ENCODE measurements at regions not wholly inside any gene's neighbourhood (a gene's known extent, or its start where the extent isn't known, plus 50 kb on each side); places are given as distances from the start of the nearest gene placed in this dataset.

GRCh38 chrY:12623204-12623603 lies 77.8 kb upstream of the USP9Y start:
- TF ChIP-seq CTCF (IDR thresholded peaks at IDR 0.05; ENCODE audit: borderline replicate concordance, extremely low read depth, low read length, poor library complexity, severe bottlenecking) (no peak), EZH2 (IDR thresholded peaks at IDR 0.05; ENCODE audit: borderline replicate concordance, low read depth, low read length, severe bottlenecking) (no peak)
- H3K4me1 ChIP-seq (ENCODE audit: insufficient read depth, low read length): peaks cover 22% of the 10 kb centered on the region
- no peak for DNase-seq
- H3K36me3 ChIP-seq (ENCODE audit: insufficient read depth, low read length): no peaks in the 10 kb centered on the region
- H3K4me3 ChIP-seq (ENCODE audit: low read depth in 1 of 2, low read length in 2 of 2): no peak overlapping the region
- no peaks in the 10 kb centered on the region for H3K9me3 ChIP-seq (ENCODE audit: insufficient read depth, low read length, severe bottlenecking)
- no peaks in the 10 kb centered on the region for H3K27me3 ChIP-seq (ENCODE audit: insufficient read depth, low read length, poor library complexity)
- H3K4me2 ChIP-seq (ENCODE audit: insufficient read depth, low read length): no peak overlapping the region
- H2AFZ ChIP-seq (ENCODE audit: low read depth, low read length): no peak overlapping the region
- no peak for ATAC-seq (ENCODE audit: insufficient read depth, low read depth)
- no peaks in the 10 kb centered on the region for H4K20me1 ChIP-seq (ENCODE audit: insufficient read depth, low read length)
- H3K9ac ChIP-seq (ENCODE audit: low read depth, low read length): no peak overlapping the region
- H3K79me2 ChIP-seq (ENCODE audit: insufficient read depth, low read length): no peaks in the 10 kb centered on the region
- no peak overlapping the region for H3K27ac ChIP-seq (ENCODE audit: low read length)

- Histone ChIP-seq H2AFZ (ENCODE audit: low read depth, low read length) (no peak overlapping the region), H3K9ac (ENCODE audit: low read depth, low read length) (no peak overlapping the region), H3K4me3 (ENCODE audit: low read depth in 1 of 2, low read length in 2 of 2) (no peak overlapping the region), H3K27ac (ENCODE audit: low read length) (no peak overlapping the region), H3K9me3 (ENCODE audit: insufficient read depth, low read length, severe bottlenecking) (no peaks in the 10 kb centered on the region), H3K79me2 (ENCODE audit: insufficient read depth, low read length) (no peaks in the 10 kb centered on the region), H3K4me1 (ENCODE audit: insufficient read depth, low read length) (peaks cover 8% of the 10 kb centered on the region), H3K27me3 (ENCODE audit: insufficient read depth, low read length, poor library complexity) (no peaks in the 10 kb centered on the region), H3K4me2 (ENCODE audit: insufficient read depth, low read length) (no peak overlapping the region), H3K36me3 (ENCODE audit: insufficient read depth, low read length) (no peaks in the 10 kb centered on the region), H4K20me1 (ENCODE audit: insufficient read depth, low read length) (no peaks in the 10 kb centered on the region)
- TF ChIP-seq CTCF (IDR thresholded peaks at IDR 0.05; ENCODE audit: borderline replicate concordance, extremely low read depth, low read length, poor library complexity, severe bottlenecking) (no peak), EZH2 (IDR thresholded peaks at IDR 0.05; ENCODE audit: borderline replicate concordance, low read depth, low read length, severe bottlenecking) (no peak)
- ATAC-seq (ENCODE audit: insufficient read depth, low read depth) (no peak), DNase-seq (no peak)
These were observed 58.0 kb upstream of the USP9Y start for GRCh38 chrY:12642986-12643385.

- peaks cover 8% of the 10 kb centered on the region for H3K4me1 ChIP-seq (ENCODE audit: insufficient read depth, low read length)
- peak; percentile 37; the same call in 1 of the 3 replicates for ATAC-seq (ENCODE audit: insufficient read depth, low read depth)
- no peaks in the 10 kb centered on the region for H3K36me3 ChIP-seq (ENCODE audit: insufficient read depth, low read length)
- no peak overlapping the region for H3K27ac ChIP-seq (ENCODE audit: low read length)
- no peaks in the 10 kb centered on the region for H4K20me1 ChIP-seq (ENCODE audit: insufficient read depth, low read length)
- no peak overlapping the region for H3K4me3 ChIP-seq (ENCODE audit: low read depth in 1 of 2, low read length in 2 of 2)
- H3K79me2 ChIP-seq (ENCODE audit: insufficient read depth, low read length): no peaks in the 10 kb centered on the region
- peak; percentile 8 for DNase-seq
- TF ChIP-seq CTCF (IDR thresholded peaks at IDR 0.05; ENCODE audit: borderline replicate concordance, extremely low read depth, low read length, poor library complexity, severe bottlenecking): no peak
- TF ChIP-seq EZH2 (IDR thresholded peaks at IDR 0.05; ENCODE audit: borderline replicate concordance, low read depth, low read length, severe bottlenecking): no peak
- H3K27me3 ChIP-seq (ENCODE audit: insufficient read depth, low read length, poor library complexity): no peaks in the 10 kb centered on the region
- H3K9me3 ChIP-seq (ENCODE audit: insufficient read depth, low read length, severe bottlenecking): no peaks in the 10 kb centered on the region
- no peak overlapping the region for H3K4me2 ChIP-seq (ENCODE audit: insufficient read depth, low read length)
- H3K9ac ChIP-seq (ENCODE audit: low read depth, low read length): no peak overlapping the region
- H2AFZ ChIP-seq (ENCODE audit: low read depth, low read length): no peak overlapping the region
These were observed 57.2 kb upstream of the USP9Y start for GRCh38 chrY:12643693-12644348.
